ENCODE measurements at regions not wholly inside any gene's neighbourhood (a gene's known extent, or its start where the extent isn't known, plus 50 kb on each side); places are given as distances from the start of the nearest gene placed in this dataset.

- Mint-ChIP-seq H3K27me3 (ENCODE audit: insufficient read depth, unreplicated experiment) (no peaks in the 10 kb centered on the region), H3K36me3 (ENCODE audit: insufficient read depth, unreplicated experiment) (no peaks in the 10 kb centered on the region), H3K9me3 (ENCODE audit: unreplicated experiment) (peaks cover 8% of the 10 kb centered on the region), H3K4me1 (ENCODE audit: insufficient read depth, unreplicated experiment) (no peaks in the 10 kb centered on the region), H3K27ac (ENCODE audit: low read depth, unreplicated experiment) (no peak overlapping the region), H3K4me3 (ENCODE audit: unreplicated experiment) (no peak overlapping the region)
- no TSS peak for BruUV-seq (replicated peaks)
- POLR2A ChIA-PET, result interaction anchor here (0.6 kb wide), 1 partner anchor 31 kb away, joined by 4 read pairs; no protein-coding TSS in a partner anchor
- CTCF ChIA-PET, result no interaction called here
- intact Hi-C loops (cut with micrococcal nuclease), result no loop called here
- no peak for DNase-seq (ENCODE audit: unreplicated experiment)
- no peak for TF ChIP-seq CTCF (IDR thresholded peaks at IDR 0.05; ENCODE audit: unreplicated experiment)
Observed at GRCh38 chr6:23712756-23713155, 413.3 kb upstream of the NRSN1 start.

- no TSS peak for BruUV-seq (replicated peaks)
- no peak overlapping the region for H3K4me3 Mint-ChIP-seq (ENCODE audit: unreplicated experiment)
- ChIA-PET POLR2A (interaction anchor here (0.6 kb wide), 1 partner anchor 32 kb away, joined by 4 read pairs; no protein-coding TSS in a partner anchor), CTCF (no interaction called here)
- H3K9me3 Mint-ChIP-seq (ENCODE audit: unreplicated experiment), result peaks cover 8% of the 10 kb centered on the region
- no peaks in the 10 kb centered on the region for H3K4me1 Mint-ChIP-seq (ENCODE audit: insufficient read depth, unreplicated experiment)
- H3K27me3 Mint-ChIP-seq (ENCODE audit: insufficient read depth, unreplicated experiment), result no peaks in the 10 kb centered on the region
- intact Hi-C loops (cut with micrococcal nuclease), result no loop called here
- no peaks in the 10 kb centered on the region for H3K36me3 Mint-ChIP-seq (ENCODE audit: insufficient read depth, unreplicated experiment)
- no peak overlapping the region for H3K27ac Mint-ChIP-seq (ENCODE audit: low read depth, unreplicated experiment)
- TF ChIP-seq CTCF (IDR thresholded peaks at IDR 0.05; ENCODE audit: unreplicated experiment), result no peak
- DNase-seq (ENCODE audit: unreplicated experiment), result no peak
Observed at GRCh38 chr6:23713211-23713610, 412.8 kb upstream of the NRSN1 start.

- CTCF ChIA-PET, result no interaction called here
- H3K27me3 Mint-ChIP-seq (ENCODE audit: insufficient read depth, unreplicated experiment), result no peaks in the 10 kb centered on the region
- H3K27ac Mint-ChIP-seq (ENCODE audit: low read depth, unreplicated experiment), result no peak overlapping the region
- POLR2A ChIA-PET, result no interaction called here
- TF ChIP-seq CTCF (IDR thresholded peaks at IDR 0.05; ENCODE audit: unreplicated experiment), result no peak
- DNase-seq (ENCODE audit: unreplicated experiment), result peak; percentile 0
- no peaks in the 10 kb centered on the region for H3K9me3 Mint-ChIP-seq (ENCODE audit: unreplicated experiment)
- H3K36me3 Mint-ChIP-seq (ENCODE audit: insufficient read depth, unreplicated experiment), result no peaks in the 10 kb centered on the region
- intact Hi-C loops (cut with micrococcal nuclease), result no loop called here
- H3K4me1 Mint-ChIP-seq (ENCODE audit: insufficient read depth, unreplicated experiment), result peaks cover 6% of the 10 kb centered on the region
- no TSS peak for BruUV-seq (replicated peaks)
- H3K4me3 Mint-ChIP-seq (ENCODE audit: unreplicated experiment), result no peak overlapping the region
Observed at GRCh38 chr6:23728707-23729106, 397.3 kb upstream of the NRSN1 start.

- POLR2A ChIA-PET, result interaction anchor here (0.7 kb wide), 1 partner anchor 9 kb away, joined by 3 read pairs; no protein-coding TSS in a partner anchor
- H3K27me3 Mint-ChIP-seq (ENCODE audit: insufficient read depth, unreplicated experiment), result no peaks in the 10 kb centered on the region
- no TSS peak for BruUV-seq (replicated peaks)
- no peak for TF ChIP-seq CTCF (IDR thresholded peaks at IDR 0.05; ENCODE audit: unreplicated experiment)
- CTCF ChIA-PET, result no interaction called here
- no peaks in the 10 kb centered on the region for H3K9me3 Mint-ChIP-seq (ENCODE audit: unreplicated experiment)
- intact Hi-C loops (cut with micrococcal nuclease), result no loop called here
- no peaks in the 10 kb centered on the region for H3K36me3 Mint-ChIP-seq (ENCODE audit: insufficient read depth, unreplicated experiment)
- no peak for DNase-seq (ENCODE audit: unreplicated experiment)
- no peak overlapping the region for H3K4me3 Mint-ChIP-seq (ENCODE audit: unreplicated experiment)
- H3K27ac Mint-ChIP-seq (ENCODE audit: low read depth, unreplicated experiment), result no peak overlapping the region
- H3K4me1 Mint-ChIP-seq (ENCODE audit: insufficient read depth, unreplicated experiment), result peaks cover 15% of the 10 kb centered on the region
Observed at GRCh38 chr6:23731609-23732008, 394.4 kb upstream of the NRSN1 start.
